Brain microvascular endothelial cell (primary cell): ENCODE measurements at regions not wholly inside any gene's neighbourhood (a gene's known extent, or its start where the extent isn't known, plus 50 kb on each side); places are given as distances from the start of the nearest gene placed in this dataset.

Experiments
- DNase-seq: peaks from one replicate; pipeline ENCODE4 v3.0.0-alpha.2; 2020
- H3K27ac ChIP-seq: fragments of 250-450 bp; sonication (Bioruptor Pico); 2 replicates; pipeline ENCODE4 v1.5.1; 2020; ENCODE audit warnings: mild to moderate bottlenecking, moderate library complexity
- H3K27me3 ChIP-seq: fragments of 250-450 bp; sonication (Bioruptor Pico); replicated peaks from 2 replicates; pipeline ENCODE4 v1.5.1; 2020; ENCODE audit warnings: mild to moderate bottlenecking
- H3K36me3 ChIP-seq: fragments of 250-450 bp; sonication (Bioruptor Pico); replicated peaks from 2 replicates; pipeline ENCODE4 v1.5.1; 2020; ENCODE audit warnings: mild to moderate bottlenecking
- H3K4me3 ChIP-seq: 2 replicates; pipeline ENCODE4 v1.5.1; 2011; ENCODE audit warnings: low read depth, mild to moderate bottlenecking, control low read depth, low read length, moderate library complexity
- in situ Hi-C: cut with HindIII; loops from 2 replicates; pipeline ENCODE4 v1.10.0; 2017; ENCODE audit warnings: low sequenced_read_pairs, low pct_ligation_motif_present
- TF ChIP-seq, protein P1 (sequence below): IDR thresholded peaks from 2 replicates; pipeline ENCODE4 v1.5.1; 2011; ENCODE audit warnings: low read depth, mild to moderate bottlenecking, moderate library complexity, low read length, control low read depth, inconsistent platforms; ENCODE audit errors: missing control alignments

DNA sequence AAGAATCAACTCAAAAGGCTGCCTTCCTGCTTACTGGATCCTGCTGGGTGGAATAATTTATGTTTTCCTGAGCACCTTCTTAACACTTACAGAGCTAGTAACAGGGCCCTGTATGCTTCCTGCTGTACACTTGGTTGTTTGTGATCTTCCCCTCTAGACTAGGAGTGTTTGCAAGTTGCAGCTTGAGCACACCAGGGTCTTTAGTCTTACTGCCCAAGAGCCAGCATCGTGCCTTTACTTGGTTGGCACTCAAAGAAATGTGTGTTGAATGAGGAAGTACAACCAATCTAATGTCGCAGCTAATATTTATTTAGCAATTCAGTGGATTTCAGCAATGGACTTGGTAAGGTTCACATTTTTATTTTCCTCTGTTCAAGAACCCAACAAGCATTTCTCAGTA lies 57.5 kb upstream of the HAND1 start:
- TF ChIP-seq, protein P1, sequence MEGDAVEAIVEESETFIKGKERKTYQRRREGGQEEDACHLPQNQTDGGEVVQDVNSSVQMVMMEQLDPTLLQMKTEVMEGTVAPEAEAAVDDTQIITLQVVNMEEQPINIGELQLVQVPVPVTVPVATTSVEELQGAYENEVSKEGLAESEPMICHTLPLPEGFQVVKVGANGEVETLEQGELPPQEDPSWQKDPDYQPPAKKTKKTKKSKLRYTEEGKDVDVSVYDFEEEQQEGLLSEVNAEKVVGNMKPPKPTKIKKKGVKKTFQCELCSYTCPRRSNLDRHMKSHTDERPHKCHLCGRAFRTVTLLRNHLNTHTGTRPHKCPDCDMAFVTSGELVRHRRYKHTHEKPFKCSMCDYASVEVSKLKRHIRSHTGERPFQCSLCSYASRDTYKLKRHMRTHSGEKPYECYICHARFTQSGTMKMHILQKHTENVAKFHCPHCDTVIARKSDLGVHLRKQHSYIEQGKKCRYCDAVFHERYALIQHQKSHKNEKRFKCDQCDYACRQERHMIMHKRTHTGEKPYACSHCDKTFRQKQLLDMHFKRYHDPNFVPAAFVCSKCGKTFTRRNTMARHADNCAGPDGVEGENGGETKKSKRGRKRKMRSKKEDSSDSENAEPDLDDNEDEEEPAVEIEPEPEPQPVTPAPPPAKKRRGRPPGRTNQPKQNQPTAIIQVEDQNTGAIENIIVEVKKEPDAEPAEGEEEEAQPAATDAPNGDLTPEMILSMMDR: no peak
- no peak for DNase-seq
- no peaks in the 10 kb centered on the region for H3K36me3 ChIP-seq

DNA sequence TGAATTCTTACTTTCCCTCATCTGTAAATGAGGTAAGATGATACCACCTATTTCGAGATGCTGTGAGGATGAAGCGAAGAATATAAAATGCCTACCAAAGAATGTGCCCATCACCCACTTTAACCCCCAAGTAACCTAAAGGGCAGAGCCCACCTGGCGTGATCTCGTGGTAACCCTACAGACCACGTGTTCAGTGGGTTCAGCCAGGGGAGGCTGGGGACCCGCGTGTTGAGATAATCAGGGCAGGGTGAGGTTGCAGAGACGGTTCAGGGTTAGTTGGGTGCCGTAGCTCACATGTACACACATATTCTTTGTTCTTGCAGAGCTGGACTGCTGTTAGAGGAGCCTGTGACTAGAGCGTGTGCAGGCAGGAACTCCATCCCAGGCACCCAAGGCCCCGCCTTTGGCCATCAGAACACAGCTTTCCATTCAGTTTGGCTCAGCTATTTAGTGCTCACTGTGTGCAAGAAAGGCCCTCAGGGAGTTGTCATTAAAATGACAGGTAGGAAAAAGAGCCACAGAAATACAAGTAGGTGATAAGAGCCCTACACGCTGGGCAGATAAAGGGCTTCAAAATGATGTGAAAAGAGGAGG lies 56.5 kb upstream of the HAND1 start:
- in situ Hi-C loops: no loop called here
- TF ChIP-seq, protein P1: no peak
- peaks cover 1% of the 10 kb centered on the region for H3K27me3 ChIP-seq

More for the DNA sequence above, 57.5 kb upstream of the HAND1 start:
- in situ Hi-C loops: no loop called here
- H3K27ac ChIP-seq: no peak overlapping the region
- H3K27me3 ChIP-seq: peaks cover 1% of the 10 kb centered on the region
- H3K4me3 ChIP-seq: no peak overlapping the region

DNA sequence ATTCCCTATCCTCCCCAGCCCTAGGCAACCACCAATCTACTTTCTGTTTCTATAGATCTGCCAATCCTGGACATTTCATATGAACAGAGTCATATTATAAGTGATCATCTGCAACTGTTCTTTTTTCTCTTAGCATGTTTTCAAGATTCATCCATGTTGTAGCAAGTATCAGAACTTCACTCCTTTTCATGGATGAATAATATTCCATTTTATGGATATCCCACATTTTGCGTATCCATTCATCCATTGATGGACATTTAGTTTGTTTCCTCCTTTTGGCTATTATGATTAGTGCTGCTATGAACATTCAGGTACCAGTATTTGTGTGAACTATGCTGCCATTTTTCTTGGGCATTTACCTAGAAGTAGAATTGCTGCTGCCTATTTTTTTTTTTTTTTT lies 51.3 kb upstream of the HAND1 start:
- Histone ChIP-seq H3K27me3 (no peaks in the 10 kb centered on the region), H3K36me3 (no peaks in the 10 kb centered on the region), H3K27ac (no peak overlapping the region), H3K4me3 (no peak overlapping the region)
- DNase-seq: no peak
- TF ChIP-seq, protein P1: no peak
- in situ Hi-C loops: no loop called here

More for the DNA sequence above, 56.5 kb upstream of the HAND1 start:
- Histone ChIP-seq H3K36me3 (no peaks in the 10 kb centered on the region), H3K27ac (no peak overlapping the region), H3K4me3 (no peak overlapping the region)
- DNase-seq: no peak

DNA sequence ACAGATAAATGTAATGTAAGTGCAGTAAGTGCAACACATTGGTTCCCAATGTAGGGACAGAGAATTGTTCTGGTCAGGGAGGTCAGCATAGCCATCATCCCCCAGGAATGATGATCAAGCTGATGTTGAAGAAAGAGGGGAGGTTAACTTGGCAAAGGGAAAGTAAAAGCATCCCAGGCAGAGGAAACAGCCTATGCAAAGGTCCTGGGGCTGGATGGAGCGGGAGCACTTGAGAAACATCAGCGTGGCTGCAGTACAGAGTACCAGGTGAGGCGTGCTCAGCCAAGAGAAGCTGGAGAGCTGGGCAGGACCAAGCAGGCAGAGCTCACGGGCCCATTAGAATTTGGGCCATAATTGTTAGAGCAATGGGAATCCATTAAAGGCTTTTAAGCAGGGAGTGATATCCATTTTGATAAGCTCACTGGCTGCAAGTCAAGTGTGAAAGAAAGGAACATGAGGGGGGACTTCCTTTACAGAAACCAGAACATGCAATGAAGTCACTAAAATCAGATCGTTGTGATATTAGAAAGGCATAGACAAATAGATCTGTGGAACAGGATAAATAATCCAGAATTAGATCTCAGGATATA lies 50.1 kb upstream of the HAND1 start:
- in situ Hi-C loops: no loop called here
- no peak overlapping the region for H3K27ac ChIP-seq
- H3K27me3 ChIP-seq: peaks cover under 1% of the 10 kb centered on the region
- H3K36me3 ChIP-seq: no peaks in the 10 kb centered on the region
- TF ChIP-seq, protein P1: no peak
- no peak for DNase-seq
- no peak overlapping the region for H3K4me3 ChIP-seq
